Activated CD4-positive, alpha-beta T cell treated with anti-CD3 and anti-CD28 coated beads, Interleukin-2, Interleukin-4, amounts not matched to agents 100 ng/mL and 50 ng/mL, durations not matched to agents 16 hours and 8 hours (primary cell): ENCODE measurements at regions not wholly inside any gene's neighbourhood (a gene's known extent, or its start where the extent isn't known, plus 50 kb on each side); places are given as distances from the start of the nearest gene placed in this dataset.

ENCODE experiments used
- DNase-seq: peaks from one replicate; pipeline ENCODE4 v3.0.0-alpha.2; 2020; ENCODE audit warnings: low spot score

DNA sequence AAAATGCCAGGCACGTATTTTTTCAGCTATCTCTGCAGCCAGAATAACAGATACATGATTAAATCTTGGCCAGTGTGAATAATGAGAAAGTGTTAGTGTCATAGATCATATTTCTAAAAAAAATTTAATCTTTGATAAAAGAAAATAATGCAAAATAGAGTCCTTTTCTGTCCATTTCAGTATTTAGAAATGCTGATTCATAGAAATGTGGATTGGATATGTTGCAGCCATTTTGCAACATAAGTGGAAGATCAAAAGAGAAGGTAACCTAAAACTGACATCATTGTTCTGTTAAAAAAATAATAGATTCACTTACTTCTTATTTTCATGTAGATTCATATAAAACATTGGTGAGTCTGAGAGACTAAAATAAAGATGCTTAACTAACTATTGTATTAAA is 1010.3 kb downstream of the LRFN5 start:
- no peak for DNase-seq

DNA sequence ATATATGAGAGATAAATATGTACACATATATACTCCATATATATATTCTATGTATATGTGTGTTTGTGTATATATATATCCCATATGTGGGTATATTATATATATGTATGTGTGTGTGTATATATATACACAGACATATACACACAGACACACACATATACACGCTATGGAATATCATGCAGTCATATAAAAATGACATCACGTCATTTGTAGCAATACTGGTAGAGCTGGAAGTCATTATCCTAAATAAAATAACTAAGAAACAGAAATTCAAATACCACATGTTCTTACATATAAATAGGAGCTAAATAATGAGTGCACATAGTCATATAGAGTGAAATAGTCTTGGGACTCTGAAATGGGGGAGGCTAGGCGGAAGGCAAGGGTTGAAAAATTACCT is 1000.2 kb downstream of the LRFN5 start:
- no peak for DNase-seq

DNA sequence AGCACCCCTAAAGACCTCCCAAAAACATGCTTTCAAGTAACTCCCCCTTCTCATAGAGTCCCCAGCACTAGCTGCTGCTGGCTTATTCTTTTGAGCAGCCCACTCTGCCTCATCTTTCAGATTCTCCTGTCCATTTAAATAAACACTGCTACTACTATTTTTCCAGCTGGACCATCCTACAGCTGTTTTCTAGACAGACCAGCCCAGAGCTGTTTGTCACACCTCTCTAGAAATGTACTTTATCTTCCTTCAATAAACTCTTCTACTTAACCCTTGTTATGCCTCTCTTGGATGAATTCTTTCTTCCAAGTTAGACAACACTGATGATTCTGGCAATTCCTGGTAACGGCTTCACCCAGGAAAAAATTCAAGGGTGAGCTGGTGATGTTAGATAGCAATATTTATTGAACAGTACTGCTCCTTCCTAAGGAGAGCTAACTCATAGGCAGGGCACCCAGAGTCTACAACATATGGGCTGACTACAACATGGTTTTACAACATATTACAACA is 995.7 kb downstream of the LRFN5 start:
- DNase-seq, result no peak

DNA sequence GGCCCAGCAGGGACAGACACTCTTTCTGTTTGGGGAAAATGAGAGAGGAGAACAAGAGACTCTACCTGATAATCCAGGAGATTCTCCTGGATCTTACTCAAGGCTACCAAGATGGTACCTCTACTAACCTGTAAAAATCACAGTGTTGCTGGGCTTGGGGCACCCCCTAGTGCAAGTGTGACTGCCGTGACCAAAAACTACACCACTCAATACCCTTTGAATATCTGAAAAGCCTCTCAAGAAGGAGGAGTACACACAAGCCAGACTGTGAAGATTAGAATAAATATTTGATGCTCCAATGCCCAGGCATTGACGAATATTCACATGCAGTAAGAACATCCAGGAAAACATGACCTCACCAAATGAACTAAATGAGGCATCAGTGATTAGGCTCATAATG is 965.4 kb downstream of the LRFN5 start:
- no peak for DNase-seq

DNA sequence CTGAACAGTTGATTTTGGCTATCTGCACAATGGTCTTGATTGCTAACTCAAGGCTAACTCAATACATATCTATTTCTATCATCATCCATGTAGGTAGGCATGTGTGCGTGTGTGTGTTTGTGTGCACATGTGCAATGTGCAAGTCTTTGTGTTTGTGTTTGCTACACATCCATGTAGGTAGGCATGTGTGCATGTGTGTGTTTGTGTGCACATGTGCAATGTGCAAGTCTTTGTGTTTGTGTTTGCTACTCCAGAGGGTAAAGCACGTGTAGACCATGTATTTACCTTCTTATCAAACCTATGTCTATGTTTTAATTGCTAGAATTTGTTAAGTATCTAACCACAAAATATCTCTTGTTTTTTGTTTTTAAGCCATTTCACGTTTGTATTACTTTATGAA is 962.6 kb downstream of the LRFN5 start:
- DNase-seq, result no peak

DNA sequence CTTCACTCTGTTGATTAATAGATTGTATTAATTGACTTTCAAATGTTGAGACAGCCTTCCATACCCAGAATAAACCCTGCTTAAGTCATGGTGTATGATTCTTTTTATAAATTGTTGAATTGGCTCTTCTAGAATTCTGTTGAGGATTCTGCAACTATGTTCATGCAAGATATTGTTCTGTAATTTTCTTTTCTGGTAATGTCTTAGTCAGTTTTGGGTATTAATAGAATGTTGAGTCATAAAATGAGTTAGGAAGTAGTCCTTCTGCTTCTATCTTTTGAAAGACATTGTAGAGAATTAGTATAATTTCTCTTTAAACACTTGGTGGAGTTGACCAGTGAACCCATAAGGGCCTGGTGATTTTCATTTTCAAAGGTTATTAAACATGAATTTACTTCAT is 958.9 kb downstream of the LRFN5 start:
- DNase-seq, result no peak

DNA sequence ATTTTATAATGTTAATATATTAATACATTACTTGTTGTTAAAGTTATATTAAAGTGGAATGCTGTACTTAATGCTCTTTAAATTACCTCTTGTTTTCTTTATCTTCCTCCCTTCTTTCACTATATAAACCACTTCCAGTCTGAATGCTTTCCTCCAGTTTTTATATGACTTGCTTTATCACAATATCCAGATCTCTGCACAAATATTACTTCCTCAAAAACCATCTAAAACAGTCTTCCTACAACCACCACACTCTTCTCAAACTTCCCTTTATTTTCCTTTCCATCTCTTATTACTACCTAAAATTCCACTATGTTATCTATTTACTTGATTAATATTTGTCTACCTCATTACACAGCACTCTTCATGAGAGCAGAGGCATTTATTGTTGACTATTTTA is 956.6 kb downstream of the LRFN5 start:
- no peak for DNase-seq

DNA sequence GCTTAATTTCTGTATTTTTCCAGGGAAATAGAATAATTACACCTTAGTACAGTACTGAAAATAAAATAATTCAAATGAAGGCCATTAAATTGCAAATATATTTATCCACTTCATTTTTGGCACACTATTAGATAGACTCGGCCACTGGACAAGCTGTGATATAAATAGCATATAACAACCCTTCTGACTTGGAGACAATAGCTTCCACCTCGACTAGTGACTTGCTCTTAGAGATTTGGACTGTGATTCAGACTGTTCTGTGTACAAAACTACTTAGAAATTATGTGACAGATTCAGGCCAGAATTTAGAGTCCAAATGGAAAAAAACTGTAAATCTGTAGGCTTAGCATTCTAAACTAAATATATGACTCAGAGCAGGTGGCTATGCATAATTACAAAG is 949.9 kb downstream of the LRFN5 start:
- DNase-seq, result no peak

DNA sequence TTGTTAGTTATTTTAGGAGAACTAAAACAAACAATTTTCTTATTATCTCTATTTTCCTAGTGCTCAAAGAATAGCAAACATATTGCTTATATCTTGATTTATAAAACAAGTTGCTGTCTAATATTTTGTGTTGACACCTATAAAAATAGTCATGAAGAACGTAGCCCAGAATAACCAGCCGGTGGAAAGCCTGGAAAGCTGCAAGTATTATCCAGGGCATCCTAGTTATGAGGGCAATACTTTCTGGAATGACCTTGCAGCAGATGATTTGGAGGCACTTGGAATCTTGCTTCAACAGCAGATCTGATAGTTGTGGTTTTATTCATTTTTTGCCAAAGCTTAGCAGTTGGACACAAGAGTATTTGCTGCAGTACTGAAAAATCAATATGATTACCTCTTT is 948.7 kb downstream of the LRFN5 start:
- no peak for DNase-seq

DNA sequence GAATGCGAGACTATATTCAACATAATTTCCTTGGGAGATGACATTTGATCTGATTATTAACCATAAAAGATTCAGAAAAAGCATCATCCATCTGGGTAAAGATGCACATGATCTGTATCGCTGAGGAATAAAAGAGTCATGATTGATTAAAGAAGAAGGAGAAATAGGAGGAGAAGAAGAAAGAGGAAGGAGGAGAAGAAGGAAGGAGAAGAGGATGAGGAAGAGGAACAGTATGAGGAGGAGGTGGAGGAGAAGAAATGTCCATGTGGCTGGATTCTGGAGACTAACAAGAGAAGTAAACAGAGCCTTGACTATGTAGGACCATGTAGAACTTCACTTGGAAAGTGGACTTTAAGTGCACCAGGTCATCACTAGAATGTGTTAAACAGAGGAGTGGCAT is 947.4 kb downstream of the LRFN5 start:
- DNase-seq, result no peak

DNA sequence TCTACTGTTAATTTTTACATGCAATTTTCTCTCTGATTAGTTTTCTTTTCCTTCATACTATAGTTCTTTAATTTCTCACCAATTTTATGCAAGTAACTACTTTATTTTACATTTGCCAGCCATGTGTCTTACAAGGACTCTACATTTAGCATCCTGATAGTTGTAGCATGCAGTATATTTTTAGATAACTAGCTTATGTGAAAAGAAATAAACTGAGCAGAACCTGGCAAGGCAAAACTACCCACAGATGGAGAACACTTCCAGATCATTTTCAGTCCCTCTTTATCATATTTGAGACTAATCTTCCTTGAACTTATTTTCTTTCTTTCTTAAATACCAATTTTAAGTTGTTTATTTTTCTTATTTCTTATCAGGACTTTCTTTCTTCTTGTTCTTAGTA is 943.6 kb downstream of the LRFN5 start:
- DNase-seq, result no peak

DNA sequence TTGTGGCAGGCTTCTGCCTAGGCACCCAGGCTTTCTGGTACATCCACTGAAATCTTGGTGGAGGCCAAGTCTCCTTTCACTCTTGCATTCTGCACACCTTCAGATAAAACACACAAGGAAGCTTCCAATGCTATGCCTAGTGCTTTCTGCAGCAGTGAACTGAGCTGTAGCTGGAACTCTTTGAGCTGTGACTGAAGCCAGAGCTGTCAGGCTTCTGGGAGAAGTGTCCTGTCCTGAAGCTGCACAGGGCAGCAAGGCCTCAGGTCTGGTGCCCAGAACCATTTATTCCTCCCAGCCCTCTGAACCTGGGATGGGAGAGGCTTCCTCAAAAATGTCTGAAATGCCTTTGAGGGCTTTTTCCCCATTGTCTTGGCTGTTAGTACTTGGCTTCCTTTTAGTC is 941.7 kb downstream of the LRFN5 start:
- DNase-seq, result no peak

DNA sequence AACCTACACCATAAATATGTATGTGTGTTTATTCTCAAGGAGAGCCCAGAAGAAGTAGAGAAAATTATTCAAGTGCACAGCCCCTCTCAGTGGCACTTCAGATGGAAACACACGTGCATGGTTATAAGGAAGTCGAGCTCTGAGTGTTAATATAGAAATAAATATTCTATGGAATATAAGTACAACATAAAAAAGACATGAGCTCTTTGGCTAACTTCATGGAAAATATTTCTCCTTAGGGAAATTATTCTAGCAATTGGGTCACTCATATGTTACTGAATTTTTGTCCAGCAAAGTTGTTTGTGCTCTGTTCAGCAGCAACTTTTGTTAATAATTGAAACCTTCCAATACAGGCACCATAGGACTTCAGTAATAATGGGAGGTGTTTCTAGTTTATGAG is 939.0 kb downstream of the LRFN5 start:
- DNase-seq, result no peak

DNA sequence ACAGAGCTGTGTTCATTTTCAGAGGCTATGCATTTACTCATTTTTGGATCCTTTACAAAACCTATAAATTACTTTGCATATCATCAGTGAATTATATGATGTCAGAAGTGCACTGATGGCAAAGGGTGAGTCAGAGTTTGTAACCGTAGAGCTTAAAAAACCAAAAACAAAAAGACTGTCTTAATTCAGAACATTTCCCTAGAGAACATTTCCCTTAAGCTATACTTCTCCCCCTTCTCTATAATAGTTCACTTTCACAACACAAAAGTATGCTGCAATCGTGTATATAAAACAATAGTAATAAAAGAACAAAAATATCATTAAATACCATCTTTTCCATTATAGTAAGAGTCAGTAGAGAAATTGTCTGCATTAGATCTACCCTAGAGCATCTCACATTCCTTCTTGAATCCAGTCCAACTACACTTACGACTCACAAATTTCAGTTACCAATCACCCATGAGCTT is 934.9 kb downstream of the LRFN5 start:
- DNase-seq, result no peak

DNA sequence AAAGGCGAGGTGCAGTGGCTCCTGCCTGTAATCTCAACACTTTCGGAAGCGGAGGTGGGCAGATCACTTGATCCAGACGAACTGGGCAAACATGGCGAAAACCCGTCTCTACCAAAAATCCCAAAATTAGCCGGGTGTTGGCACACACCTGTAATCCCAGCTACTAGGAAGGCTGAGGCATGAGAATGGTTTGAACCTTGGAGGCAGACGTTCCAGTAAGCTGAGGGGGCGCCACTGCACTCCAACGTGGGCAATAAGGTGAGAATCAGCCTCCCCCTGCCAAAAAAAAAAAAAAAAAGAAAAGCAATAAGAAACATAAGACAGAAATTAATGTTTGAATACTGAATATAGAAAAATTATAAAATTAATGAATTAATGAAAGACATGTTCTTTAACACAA is 928.7 kb downstream of the LRFN5 start:
- no peak for DNase-seq

DNA sequence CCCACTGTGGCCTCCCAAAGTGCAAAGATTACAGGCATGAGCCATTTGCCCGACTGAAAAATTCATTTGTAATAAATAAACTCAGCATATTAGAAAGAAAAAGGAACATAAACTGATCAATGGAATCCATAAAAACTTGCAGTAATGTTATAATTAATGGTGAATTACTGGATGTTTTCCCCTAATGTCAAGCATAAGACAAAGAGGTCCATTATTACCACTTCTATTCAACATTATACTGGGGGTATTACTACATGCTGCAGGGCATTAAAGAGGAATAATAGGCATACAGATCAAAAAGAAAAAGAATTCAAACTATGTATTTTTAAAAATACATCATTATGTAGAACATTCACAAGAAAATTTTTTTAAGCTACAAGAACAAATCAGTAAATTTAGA is 926.8 kb downstream of the LRFN5 start:
- DNase-seq, result no peak

DNA sequence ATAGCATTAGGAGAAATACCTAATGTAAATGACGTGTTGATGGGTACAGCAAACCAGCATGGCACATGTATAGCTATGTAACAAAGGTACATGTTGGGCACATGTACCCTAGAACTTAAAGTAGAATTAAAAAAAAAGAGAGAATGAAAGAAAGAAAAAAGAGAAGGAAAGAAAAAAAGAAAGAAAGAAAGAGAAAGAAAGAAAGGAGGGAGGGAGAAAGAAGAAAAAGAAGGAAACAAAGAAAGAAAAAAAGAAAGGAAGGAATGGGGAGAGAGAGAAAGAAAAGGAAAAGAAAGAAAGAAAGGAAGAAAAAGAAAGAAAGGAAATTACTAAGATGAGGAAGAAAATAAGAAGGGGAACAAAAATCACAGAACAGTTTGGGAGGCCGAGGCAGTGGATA is 925.5 kb downstream of the LRFN5 start:
- DNase-seq, result no peak

DNA sequence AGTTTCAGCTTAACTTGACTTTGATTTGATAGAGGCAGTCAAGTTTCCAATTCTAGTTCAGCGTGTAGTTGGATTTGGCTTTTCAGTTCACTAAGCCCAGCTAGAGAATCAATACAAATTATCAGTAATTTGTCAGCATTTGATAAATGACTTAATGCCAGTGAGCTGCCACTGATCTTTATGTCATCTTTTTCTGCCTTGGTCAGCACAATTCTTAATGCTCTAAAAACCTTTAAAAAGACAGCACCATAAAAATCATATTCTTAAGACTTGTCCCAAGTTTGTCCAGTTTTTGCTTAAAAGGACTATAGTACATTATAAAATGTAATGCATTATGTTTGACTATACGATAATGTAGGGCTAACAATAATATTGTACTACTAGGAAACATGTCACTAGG is 920.5 kb downstream of the LRFN5 start:
- no peak for DNase-seq

DNA sequence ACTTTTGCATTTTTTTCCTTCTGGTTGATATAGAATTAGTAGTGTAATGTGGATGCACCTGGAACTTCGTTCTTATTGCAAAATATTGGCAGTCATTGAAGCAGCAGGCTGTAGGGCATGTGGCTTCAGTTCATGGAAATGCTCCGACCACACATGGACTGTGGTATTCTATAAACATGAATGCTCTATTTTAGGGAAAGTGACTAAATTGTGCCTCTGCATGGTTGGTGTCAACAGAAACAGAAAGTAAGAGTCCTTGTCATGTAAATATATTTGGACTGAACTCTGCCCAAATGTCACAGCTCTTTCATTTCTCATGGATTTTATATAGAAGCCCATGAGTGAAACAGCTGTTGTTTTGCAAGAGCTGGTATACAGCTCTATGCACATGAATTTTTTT is 917.0 kb downstream of the LRFN5 start:
- DNase-seq, result no peak

DNA sequence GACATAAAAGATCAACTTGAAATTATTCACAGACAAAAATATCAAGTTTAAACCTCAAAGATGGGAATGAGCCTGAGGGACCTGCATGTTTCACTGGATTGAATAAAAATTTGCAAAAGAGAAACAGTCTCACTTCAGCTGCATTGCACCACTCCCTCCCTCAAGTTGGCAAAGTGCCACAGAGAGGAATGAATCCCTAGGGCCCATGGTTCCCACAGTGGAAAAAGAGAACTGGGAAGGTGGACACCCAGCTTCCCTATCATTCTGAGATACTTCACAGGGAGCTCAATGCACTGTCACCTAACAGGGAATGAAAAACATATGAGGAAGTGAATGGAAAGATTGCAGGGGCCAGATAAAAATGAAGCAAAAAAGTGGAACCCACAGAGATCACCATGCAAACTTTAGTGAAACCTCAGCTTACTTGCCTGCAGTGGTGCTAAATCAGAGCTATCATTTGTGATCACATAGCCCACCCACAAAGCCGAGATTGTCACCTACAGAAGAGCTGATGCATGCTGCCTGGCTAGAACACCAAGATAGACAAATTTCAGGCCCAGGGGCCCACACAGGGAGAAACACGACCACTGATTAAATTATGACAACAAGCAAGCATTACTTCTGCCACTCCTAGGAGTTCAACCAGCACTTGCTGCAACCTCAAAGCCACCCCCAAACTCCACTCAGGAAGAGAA is 911.3 kb downstream of the LRFN5 start:
- no peak for DNase-seq

DNA sequence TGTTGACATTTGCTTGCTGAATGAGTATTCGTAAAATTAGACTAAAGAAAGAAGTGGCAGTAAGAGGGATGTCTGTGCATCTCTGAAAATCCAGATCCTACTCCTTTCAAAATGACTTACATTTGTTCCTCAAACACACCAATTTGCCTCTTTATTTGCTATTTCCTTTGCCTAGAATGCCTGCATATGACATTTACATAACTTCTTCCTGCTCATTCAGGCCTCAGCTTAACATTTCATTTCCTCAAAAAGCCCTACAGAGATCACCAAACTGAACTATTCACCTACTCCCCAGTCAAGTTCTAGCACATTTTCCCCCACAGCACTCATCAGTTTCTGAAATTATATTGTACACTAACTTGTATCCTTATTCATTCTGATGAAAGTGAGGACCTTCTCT is 907.2 kb downstream of the LRFN5 start:
- no peak for DNase-seq

DNA sequence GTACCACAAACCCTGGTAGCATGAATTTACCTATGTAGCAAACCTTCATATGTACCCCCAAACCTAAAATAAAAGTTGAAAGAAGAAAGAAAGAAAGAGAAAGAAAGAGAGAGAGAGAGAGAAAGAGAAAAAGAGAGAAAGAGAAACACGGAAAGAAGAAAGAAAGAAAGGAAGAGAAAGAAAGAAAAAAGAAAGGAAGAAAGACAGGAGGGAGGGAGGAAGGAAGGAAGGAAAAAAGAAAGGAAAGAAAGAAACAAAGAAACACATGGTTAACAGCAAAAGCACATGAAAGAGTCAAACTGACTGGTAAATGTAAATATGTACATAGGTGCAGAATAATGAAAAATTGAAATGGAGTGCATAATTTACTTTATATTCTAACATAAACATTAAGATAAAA is 903.4 kb downstream of the LRFN5 start:
- no peak for DNase-seq

DNA sequence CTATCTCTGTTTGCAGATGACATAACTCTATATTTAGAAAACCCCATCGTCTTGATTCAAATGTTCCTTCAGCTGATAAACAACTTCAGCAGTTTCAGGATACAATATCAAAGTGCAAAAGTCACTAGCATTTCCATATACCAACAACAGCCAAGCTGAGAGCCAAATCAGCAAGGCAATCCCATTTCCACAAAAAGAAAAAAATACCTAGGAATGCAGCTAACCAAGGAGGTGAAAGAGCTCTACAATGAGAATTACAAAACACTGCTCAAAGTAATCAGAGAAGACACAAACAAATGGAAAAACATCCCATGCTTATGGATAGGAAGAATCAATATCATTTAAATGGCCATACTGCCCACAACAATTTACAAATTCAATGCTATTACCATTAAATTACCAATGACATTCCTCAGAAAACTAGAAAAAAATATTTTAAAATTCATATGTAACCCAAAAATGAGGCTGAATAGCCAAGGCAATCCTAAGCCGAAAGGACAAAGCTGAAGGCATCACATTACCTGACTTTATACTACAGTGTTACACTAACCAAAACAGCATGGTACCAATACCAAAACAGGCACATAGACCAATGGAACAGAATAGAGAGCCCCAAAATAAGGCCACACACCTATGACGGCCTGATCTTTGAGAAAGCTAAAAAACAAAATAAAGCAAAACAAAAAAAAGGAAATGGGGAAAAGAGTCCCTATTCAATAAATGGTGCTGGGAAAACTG is 901.7 kb downstream of the LRFN5 start:
- DNase-seq, result no peak

DNA sequence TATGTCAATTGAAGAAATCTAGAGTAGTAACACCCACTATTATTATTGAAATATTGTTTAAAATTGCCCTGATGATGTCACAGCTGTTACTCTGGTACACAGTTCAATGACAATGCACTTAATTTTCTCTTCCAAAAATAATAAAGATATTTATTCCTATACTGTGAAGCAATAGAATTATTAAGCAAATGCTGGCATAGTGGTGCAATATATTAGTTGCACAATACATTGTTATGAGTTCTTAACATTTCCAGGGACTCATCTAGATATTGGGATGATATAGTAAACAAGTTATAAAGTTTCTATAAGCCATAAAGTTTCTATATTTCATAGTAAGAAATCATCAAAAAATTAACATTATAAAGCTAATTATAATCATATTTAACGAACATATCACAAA is 897.8 kb downstream of the LRFN5 start:
- no peak for DNase-seq
